ENCODE measurements at regions not wholly inside any gene's neighbourhood (a gene's known extent, or its start where the extent isn't known, plus 50 kb on each side); places are given as distances from the start of the nearest gene placed in this dataset.

DNA sequence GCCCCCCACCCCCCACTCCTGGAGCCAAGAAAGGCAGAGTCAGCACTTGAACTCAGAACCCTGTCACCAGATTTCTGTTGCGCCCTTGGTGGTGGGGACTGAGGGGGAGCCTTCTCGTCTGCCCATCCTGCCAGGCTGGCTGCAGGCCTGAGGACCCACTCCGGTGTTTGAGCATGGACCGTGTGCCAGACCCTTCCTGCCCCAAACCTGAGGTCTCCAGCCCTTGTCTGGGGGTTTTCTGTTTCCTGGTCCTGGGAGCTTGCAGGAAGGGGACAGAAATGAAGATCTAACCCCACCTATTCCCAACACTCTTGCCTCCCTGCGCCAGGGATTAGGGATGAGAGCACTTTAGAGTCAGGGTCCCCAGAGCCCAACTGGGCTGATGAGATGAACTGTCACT is 190.6 kb downstream of the HAUS1 start:
- Histone ChIP-seq H3K23ac (ENCODE audit: low read length) (no peak overlapping the region), H2BK12ac (ENCODE audit: low read length) (no peak overlapping the region), H4K91ac (ENCODE audit: low read depth, low read length) (no peak overlapping the region), H4K8ac (ENCODE audit: low read depth, low read length) (no peak overlapping the region), H3K36me3 (ENCODE audit: control insufficient read depth in 1 of 2, insufficient read depth in 2 of 2, low read length in 2 of 2) (no peaks in the 10 kb centered on the region), H3K9ac (ENCODE audit: low read length) (no peak overlapping the region), H3K18ac (ENCODE audit: low read length) (no peak overlapping the region), H3K4me1 (ENCODE audit: control insufficient read depth in 1 of 2, insufficient read depth in 2 of 2, low read length in 2 of 2) (peaks cover 8 to 14% of the 10 kb centered on the region in 2 experiments), H2BK120ac (ENCODE audit: insufficient read depth, low read length, poor library complexity) (no peak overlapping the region), H3K79me2 (ENCODE audit: control insufficient read depth, insufficient read depth, low read length, poor library complexity) (no peaks in the 10 kb centered on the region), H2BK5ac (ENCODE audit: low read depth, low read length, poor library complexity) (no peak overlapping the region), H2AFZ (ENCODE audit: insufficient read depth, low read length, poor library complexity) (no peak overlapping the region), H4K12ac (ENCODE audit: low read depth, low read length) (no peak overlapping the region), H3K9me3 (ENCODE audit: insufficient read depth, low read depth, low read length) (no peaks in the 10 kb centered on the region), H3K79me1 (ENCODE audit: low read length) (no peaks in the 10 kb centered on the region), H3K27me3 (ENCODE audit: insufficient read depth, low read length) (no peaks in the 10 kb centered on the region), H3K4me3 (ENCODE audit: low read depth, low read length) (no peak overlapping the region), H2AK5ac (ENCODE audit: low read length) (no peak overlapping the region), H3K4me2 (ENCODE audit: low read length) (no peak overlapping the region), H3K14ac (ENCODE audit: low read length) (no peak overlapping the region), H3K4ac (ENCODE audit: low read depth, low read length) (no peak overlapping the region), H3K27ac (ENCODE audit: low read depth, low read length) (no peak overlapping the region)
- DNase-seq = no peak
- no CpG with 5 or more reads among the region's 5 CpGs for WGBS (ENCODE audit: extremely low coverage, insufficient coverage, insufficient read length)

- Histone ChIP-seq H3K27ac (ENCODE audit: low read depth, low read length) (no peak overlapping the region), H3K18ac (ENCODE audit: low read length) (no peak overlapping the region), H3K9ac (ENCODE audit: low read length) (no peak overlapping the region), H3K4me2 (ENCODE audit: low read length) (no peak overlapping the region), H3K27me3 (ENCODE audit: insufficient read depth, low read length) (no peaks in the 10 kb centered on the region), H2BK12ac (ENCODE audit: low read length) (no peak overlapping the region), H3K36me3 (ENCODE audit: control insufficient read depth in 1 of 2, insufficient read depth in 2 of 2, low read length in 2 of 2) (no peaks in the 10 kb centered on the region), H4K91ac (ENCODE audit: low read depth, low read length) (no peak overlapping the region), H4K12ac (ENCODE audit: low read depth, low read length) (no peak overlapping the region), H4K8ac (ENCODE audit: low read depth, low read length) (no peak overlapping the region), H3K79me1 (ENCODE audit: low read length) (no peaks in the 10 kb centered on the region), H2AFZ (ENCODE audit: insufficient read depth, low read length, poor library complexity) (no peak overlapping the region), H3K4me1 (ENCODE audit: control insufficient read depth in 1 of 2, insufficient read depth in 2 of 2, low read length in 2 of 2) (peaks cover 8 to 14% of the 10 kb centered on the region in 2 experiments), H3K23ac (ENCODE audit: low read length) (no peak overlapping the region), H3K9me3 (ENCODE audit: insufficient read depth, low read depth, low read length) (no peaks in the 10 kb centered on the region), H2AK5ac (ENCODE audit: low read length) (no peak overlapping the region), H2BK120ac (ENCODE audit: insufficient read depth, low read length, poor library complexity) (no peak overlapping the region), H3K4ac (ENCODE audit: low read depth, low read length) (no peak overlapping the region), H3K79me2 (ENCODE audit: control insufficient read depth, insufficient read depth, low read length, poor library complexity) (no peaks in the 10 kb centered on the region), H3K4me3 (ENCODE audit: low read depth, low read length) (no peak overlapping the region), H3K14ac (ENCODE audit: low read length) (no peak overlapping the region), H2BK5ac (ENCODE audit: low read depth, low read length, poor library complexity) (no peak overlapping the region)
- no CpG with 5 or more reads among the region's 7 CpGs for WGBS (ENCODE audit: extremely low coverage, insufficient coverage, insufficient read length)
- no peak for DNase-seq
These were observed 191.2 kb downstream of the HAUS1 start for GRCh38 chr18:46295416-46295815.

DNA sequence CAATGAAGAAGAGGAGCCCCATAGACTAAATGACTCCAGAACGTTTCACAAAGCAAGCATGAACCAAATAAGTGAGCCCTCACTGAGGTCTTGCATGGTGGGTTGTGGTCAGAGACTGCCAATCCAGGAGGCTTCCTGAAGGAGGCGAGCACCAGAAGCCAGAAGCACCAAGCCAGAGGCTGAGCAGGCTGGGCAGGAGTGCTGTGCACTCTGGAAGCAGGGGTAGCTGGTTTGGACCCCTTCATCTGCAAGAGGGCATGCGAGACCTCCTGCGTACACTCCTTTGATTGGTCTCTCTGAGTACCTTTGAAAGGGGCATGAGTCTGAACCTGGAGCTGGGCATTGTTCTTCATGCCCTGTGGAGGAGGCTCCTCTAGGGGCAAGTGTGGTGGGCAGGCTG is 192.5 kb downstream of the HAUS1 start:
- Histone ChIP-seq H2AK5ac (ENCODE audit: low read length) (no peak overlapping the region), H3K4me3 (ENCODE audit: low read depth, low read length) (no peak overlapping the region), H3K9ac (ENCODE audit: low read length) (no peak overlapping the region), H3K4ac (ENCODE audit: low read depth, low read length) (no peak overlapping the region), H3K4me2 (ENCODE audit: low read length) (no peak overlapping the region), H3K27me3 (ENCODE audit: insufficient read depth, low read length) (no peaks in the 10 kb centered on the region), H3K9me3 (ENCODE audit: insufficient read depth, low read depth, low read length) (no peaks in the 10 kb centered on the region), H3K4me1 (ENCODE audit: control insufficient read depth in 1 of 2, insufficient read depth in 2 of 2, low read length in 2 of 2) (peaks cover 8 to 14% of the 10 kb centered on the region in 2 experiments), H3K18ac (ENCODE audit: low read length) (no peak overlapping the region), H4K91ac (ENCODE audit: low read depth, low read length) (no peak overlapping the region), H3K79me2 (ENCODE audit: control insufficient read depth, insufficient read depth, low read length, poor library complexity) (no peaks in the 10 kb centered on the region), H2BK12ac (ENCODE audit: low read length) (no peak overlapping the region), H3K14ac (ENCODE audit: low read length) (no peak overlapping the region), H2BK5ac (ENCODE audit: low read depth, low read length, poor library complexity) (no peak overlapping the region), H4K12ac (ENCODE audit: low read depth, low read length) (no peak overlapping the region), H4K8ac (ENCODE audit: low read depth, low read length) (no peak overlapping the region), H2BK120ac (ENCODE audit: insufficient read depth, low read length, poor library complexity) (no peak overlapping the region), H3K23ac (ENCODE audit: low read length) (no peak overlapping the region), H3K79me1 (ENCODE audit: low read length) (no peaks in the 10 kb centered on the region), H3K36me3 (ENCODE audit: control insufficient read depth in 1 of 2, insufficient read depth in 2 of 2, low read length in 2 of 2) (no peaks in the 10 kb centered on the region), H3K27ac (ENCODE audit: low read depth, low read length) (no peak overlapping the region), H2AFZ (ENCODE audit: insufficient read depth, low read length, poor library complexity) (no peak overlapping the region)
- no peak for DNase-seq
- WGBS (ENCODE audit: extremely low coverage, insufficient coverage, insufficient read length) = no CpG with 5 or more reads among the region's 4 CpGs

DNA sequence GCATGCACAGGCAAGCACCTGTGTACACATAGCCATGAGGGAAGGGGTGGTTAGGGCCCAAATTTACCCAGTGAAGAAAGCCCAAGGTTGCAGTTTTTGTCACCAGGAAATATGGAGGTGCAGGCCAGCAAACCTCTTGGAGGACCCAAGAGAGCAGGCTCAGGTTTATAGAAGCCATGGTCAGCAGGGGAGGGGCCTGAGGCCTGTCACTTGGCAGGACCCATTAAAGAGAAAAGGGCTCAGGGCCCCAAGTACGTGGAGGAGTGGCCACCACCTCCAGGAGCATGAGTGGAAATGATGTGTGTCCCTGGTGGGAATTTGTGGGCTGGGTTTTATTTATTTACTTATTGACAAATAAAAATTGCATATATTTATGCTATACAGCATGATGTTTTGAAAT is 192.9 kb downstream of the HAUS1 start:
- Histone ChIP-seq H3K79me2 (ENCODE audit: control insufficient read depth, insufficient read depth, low read length, poor library complexity) (no peaks in the 10 kb centered on the region), H3K4me1 (ENCODE audit: control insufficient read depth in 1 of 2, insufficient read depth in 2 of 2, low read length in 2 of 2) (peaks cover 8 to 14% of the 10 kb centered on the region in 2 experiments), H3K36me3 (ENCODE audit: control insufficient read depth in 1 of 2, insufficient read depth in 2 of 2, low read length in 2 of 2) (no peaks in the 10 kb centered on the region), H3K23ac (ENCODE audit: low read length) (no peak overlapping the region), H2BK5ac (ENCODE audit: low read depth, low read length, poor library complexity) (no peak overlapping the region), H3K27me3 (ENCODE audit: insufficient read depth, low read length) (no peaks in the 10 kb centered on the region), H2AFZ (ENCODE audit: insufficient read depth, low read length, poor library complexity) (no peak overlapping the region), H3K4me2 (ENCODE audit: low read length) (no peak overlapping the region), H4K8ac (ENCODE audit: low read depth, low read length) (no peak overlapping the region), H3K27ac (ENCODE audit: low read depth, low read length) (no peak overlapping the region), H2AK5ac (ENCODE audit: low read length) (no peak overlapping the region), H3K9me3 (ENCODE audit: insufficient read depth, low read depth, low read length) (no peaks in the 10 kb centered on the region), H3K18ac (ENCODE audit: low read length) (no peak overlapping the region), H2BK12ac (ENCODE audit: low read length) (no peak overlapping the region), H2BK120ac (ENCODE audit: insufficient read depth, low read length, poor library complexity) (no peak overlapping the region), H4K12ac (ENCODE audit: low read depth, low read length) (no peak overlapping the region), H3K14ac (ENCODE audit: low read length) (no peak overlapping the region), H3K9ac (ENCODE audit: low read length) (no peak overlapping the region), H3K4ac (ENCODE audit: low read depth, low read length) (no peak overlapping the region), H3K79me1 (ENCODE audit: low read length) (no peaks in the 10 kb centered on the region), H3K4me3 (ENCODE audit: low read depth, low read length) (no peak overlapping the region), H4K91ac (ENCODE audit: low read depth, low read length) (no peak overlapping the region)
- no CpG with 5 or more reads among the region's 1 CpG for WGBS (ENCODE audit: extremely low coverage, insufficient coverage, insufficient read length)
- no peak for DNase-seq
